ENCODE measurements at regions not wholly inside any gene's neighbourhood (a gene's known extent, or its start where the extent isn't known, plus 50 kb on each side); places are given as distances from the start of the nearest gene placed in this dataset.

- Histone ChIP-seq H3K14ac (ENCODE audit: insufficient read length) (no peak overlapping the region), H4K5ac (ENCODE audit: insufficient read length, low read depth, low read length) (no peak overlapping the region), H4K20me1 (replicated peaks in 1 of 2; ENCODE audit: control insufficient read depth in 1 of 2, insufficient read depth in 2 of 2, low read length in 2 of 2) (no peaks in the 10 kb centered on the region), H3K23ac (ENCODE audit: insufficient read length) (no peak overlapping the region), H3K79me2 (ENCODE audit: control insufficient read depth in 1 of 2, insufficient read depth in 2 of 2, low read length in 2 of 2) (no peaks in the 10 kb centered on the region), H2AFZ (ENCODE audit: low read length) (no peak overlapping the region), H3K27me3 (replicated peaks in 1 of 4; ENCODE audit: control insufficient read depth in 3 of 4, extremely low read depth in 1 of 4, insufficient read depth in 3 of 4, low read length in 3 of 4) (no peaks in the 10 kb centered on the region), H3K4me2 (ENCODE audit: insufficient read depth in 1 of 2, low read depth in 2 of 2, low read length in 2 of 2) (no peak overlapping the region), H2AK5ac (ENCODE audit: low read depth, low read length) (no peak overlapping the region), H2BK20ac (ENCODE audit: low read length) (no peak overlapping the region), H2BK15ac (ENCODE audit: low read length) (no peak overlapping the region), H3K23me2 (ENCODE audit: low read depth, low read length) (no peaks in the 10 kb centered on the region), H3K36me3 (ENCODE audit: control insufficient read depth in 2 of 4, insufficient read depth in 4 of 4, low read length in 3 of 4) (no peaks in the 10 kb centered on the region), H3K18ac (ENCODE audit: extremely low read depth, low read length) (no peak overlapping the region), H3K4me3 (ENCODE audit: extremely low read depth in 1 of 4, insufficient read depth in 2 of 4, low read depth in 3 of 4, low read length in 4 of 4) (no peak overlapping the region), H2BK120ac (replicated peaks; ENCODE audit: low read depth, low read length) (no peak overlapping the region), H2BK12ac (ENCODE audit: low read depth, low read length) (no peak overlapping the region), H3K9me3 (ENCODE audit: insufficient read depth in 2 of 2, low read depth in 1 of 2, low read length in 1 of 2) (peaks cover 0 to 4% of the 10 kb centered on the region in 2 experiments; a peak in 2 of 4 replicates), H2BK5ac (ENCODE audit: low read depth, low read length) (no peak overlapping the region), H3K4me1 (replicated peaks in 1 of 4; ENCODE audit: control insufficient read depth in 3 of 4, insufficient read depth in 4 of 4, low read length in 3 of 4) (no peaks in the 10 kb centered on the region), H3K4ac (replicated peaks; ENCODE audit: insufficient read length, low read depth, low read length) (no peak overlapping the region), H4K91ac (replicated peaks; ENCODE audit: insufficient read length, low read length) (no peak overlapping the region), H4K8ac (ENCODE audit: extremely low read depth, insufficient read depth, low read length) (no peak overlapping the region), H3K56ac (replicated peaks; ENCODE audit: insufficient read length, low read depth, low read length) (no peak overlapping the region), H3K27ac (ENCODE audit: low read depth, low read length) (no peak overlapping the region), H3K79me1 (ENCODE audit: low read depth, low read length) (no peaks in the 10 kb centered on the region), H3K9ac (replicated peaks in 1 of 4; ENCODE audit: extremely low read depth in 1 of 4, low read depth in 3 of 4, low read length in 3 of 4) (no peak overlapping the region)
- CTCF ChIA-PET (ENCODE audit: partially characterized antibody) = no interaction called here
- POLR2A ChIA-PET (ENCODE audit: partially characterized antibody) = no interaction called here
- FAIRE-seq = no peak
- DNase-seq (ENCODE audit: low read depth in 1 of 2, low spot score in 2 of 2) = no peak
- 61% methylated on average over 3 of the region's 3 CpGs; no CpG with 5 or more reads in 1 of the 2 experiments for WGBS, 2 experiments (ENCODE audit: extremely low coverage in 1 of 2, insufficient coverage in 1 of 2, insufficient read length in 1 of 2, insufficient replicate concordance in 2 of 2, low coverage in 1 of 2, low lambda C conversion rate in 2 of 2, missing lambda C conversion rate in 1 of 2)
- no peak for TF ChIP-seq ZNF274 (IDR thresholded peaks at IDR 0.05; ENCODE audit: borderline replicate concordance, extremely low read depth, low read length)
- no peak for TF ChIP-seq YY1 (IDR thresholded peaks at IDR 0.05; ENCODE audit: low read depth, low read length)
- no peak for TF ChIP-seq SRF (IDR thresholded peaks at IDR 0.05; ENCODE audit: low read depth, low read length)
- TF ChIP-seq KDM5A (IDR thresholded peaks at IDR 0.05; ENCODE audit: low read length) = no peak
- TF ChIP-seq, protein P1, sequence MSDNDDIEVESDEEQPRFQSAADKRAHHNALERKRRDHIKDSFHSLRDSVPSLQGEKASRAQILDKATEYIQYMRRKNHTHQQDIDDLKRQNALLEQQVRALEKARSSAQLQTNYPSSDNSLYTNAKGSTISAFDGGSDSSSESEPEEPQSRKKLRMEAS (IDR thresholded peaks at IDR 0.05) = no peak
- TF ChIP-seq GTF2F1 (IDR thresholded peaks at IDR 0.05; ENCODE audit: borderline replicate concordance, low read depth, low read length) = no peak
- TF ChIP-seq ASH2L (IDR thresholded peaks at IDR 0.05; ENCODE audit: low read length) = no peak
Observed at GRCh38 chr7:68792351-68792750, 805.9 kb upstream of the AUTS2 start.

Measured in H1 (cell line).